A549 (cell line): ENCODE measurements at regions not wholly inside any gene's neighbourhood (a gene's known extent, or its start where the extent isn't known, plus 50 kb on each side); places are given as distances from the start of the nearest gene placed in this dataset.
A peak's percentile ranks its signal among the peaks of the same experiment; 100 is the strongest.

Experiments used
- ATAC-seq, 2 experiments: fragments of 200-7000 bp in 1 of 2; fragments of >200 bp in 1 of 2; cut with Nextera tagmentation in 1 of 2; cut with Tn5 transposase in 1 of 2; 3 replicates each; pipeline versions ENCODE4 v1.8.0 to v1.9.1; 2018 to 2020; ENCODE audit warnings: mild to moderate bottlenecking in 1 of 2, moderate library complexity in 1 of 2
- CTCF ChIA-PET: fragments of 300-600 bp; sonication (Branson Sonifier 250); formaldehyde crosslinking; extraction: SDS; loops from one replicate; lab custom pipeline; 2021; ENCODE audit warnings: antibody characterized with exemption, inconsistent platforms; lab: Yijun Ruan, JAX
- POLR2A ChIA-PET: fragments of 350-600 bp; formaldehyde crosslinking; extraction: SDS; loops from one replicate; lab custom pipeline; 2021; ENCODE audit warnings: antibody characterized with exemption, inconsistent platforms; lab: Yijun Ruan, JAX
- DNase-seq, 2 experiments: peaks; one replicate each; pipeline versions ENCODE4 v3.0.0 to v3.0.0-alpha.2; 2011 to 2016; ENCODE audit warnings: low read depth in 1 of 2, low spot score in 1 of 2
- FAIRE-seq: peaks from 2 replicates; lab custom pipeline; 2011; peaks lifted over from hg19 to GRCh38; lab: Jason Lieb, UNC
- H3K27ac ChIP-seq, 2 experiments: fragments of >200 bp; sonication (Bioruptor Twin); formaldehyde crosslinking; 3 replicates each; pipeline ENCODE4 v1.5.1; 2016 to 2017
- H3K4me1 ChIP-seq: fragments of >200 bp; sonication (Bioruptor Twin); formaldehyde crosslinking; 3 replicates; pipeline ENCODE4 v1.6.1; 2016
- H3K4me2 ChIP-seq: fragments of >200 bp; sonication (Bioruptor Twin); formaldehyde crosslinking; 3 replicates; pipeline ENCODE4 v1.6.1; 2016
- H3K4me3 ChIP-seq: fragments of >200 bp; sonication (Bioruptor Twin); formaldehyde crosslinking; 3 replicates; pipeline ENCODE4 v1.5.1; 2016
- H3K9me3 ChIP-seq: fragments of >200 bp; sonication (Bioruptor Twin); formaldehyde crosslinking; 3 replicates; pipeline ENCODE4 v1.6.1; 2016
- ATOH8 ChIP-seq: fragments of 250-450 bp; sonication (Bioruptor Pico); IDR thresholded peaks from 2 replicates; pipeline ENCODE4 v1.5.0; 2020; ENCODE audit warnings: low read depth, mild to moderate bottlenecking, moderate library complexity
- BCL3 ChIP-seq: fragments of >200 bp; sonication (Bioruptor Twin); formaldehyde crosslinking; IDR thresholded peaks from 3 replicates; pipeline ENCODE4 v1.6.1; 2016
- BHLHE40 ChIP-seq: IDR thresholded peaks from 2 replicates; pipeline ENCODE4 v1.6.1; 2012; ENCODE audit warnings: low read depth, low read length, inconsistent platforms
- CBX2 ChIP-seq: fragments of 200-600 bp; sonication (generic); IDR thresholded peaks from 2 replicates; pipeline ENCODE4 v1.6.1; 2016; ENCODE audit warnings: low read depth, mild to moderate bottlenecking, borderline replicate concordance
- CBX8 ChIP-seq: fragments of 200-600 bp; sonication (generic); IDR thresholded peaks from 2 replicates; pipeline ENCODE4 v1.6.1; 2016
- CEBPB ChIP-seq, 2 experiments: fragments of >200 bp in 1 of 2; sonication (Bioruptor Twin) in 1 of 2; formaldehyde crosslinking in 1 of 2; IDR thresholded peaks; 2 replicates each; pipeline ENCODE4 v1.6.1; 2012 to 2016
- CHD4 ChIP-seq: fragments of 200-600 bp; sonication (generic); IDR thresholded peaks from 2 replicates; pipeline ENCODE4 v1.6.1; 2016; ENCODE audit warnings: antibody characterized with exemption, mild to moderate bottlenecking, borderline replicate concordance
- E2F6 ChIP-seq: IDR thresholded peaks from 2 replicates; pipeline ENCODE4 v1.6.1; 2012; ENCODE audit warnings: low read depth, borderline replicate concordance
- EHMT2 ChIP-seq: fragments of 200-600 bp; sonication (generic); IDR thresholded peaks from 2 replicates; pipeline ENCODE4 v1.6.1; 2016; ENCODE audit warnings: antibody characterized with exemption, low read depth, mild to moderate bottlenecking, moderate library complexity
- ELK1 ChIP-seq: fragments of 150-350 bp; IDR thresholded peaks from 2 replicates; pipeline ENCODE4 v1.6.1; 2014; ENCODE audit warnings: low read depth, mild to moderate bottlenecking, low read length
- FOSL2 ChIP-seq, 2 experiments: fragments of 450-650 bp in 1 of 2; fragments of >200 bp in 1 of 2; sonication (Bioruptor Twin) in 1 of 2; formaldehyde crosslinking; IDR thresholded peaks; 2 replicates each; pipeline versions ENCODE4 v1.5.0 to v1.6.1; 2016 to 2020; ENCODE audit warnings: mild to moderate bottlenecking in 1 of 2, moderate library complexity in 1 of 2
- GATA3 ChIP-seq: IDR thresholded peaks from 2 replicates; pipeline ENCODE4 v1.6.1; 2012; ENCODE audit warnings: borderline replicate concordance
- HDAC2 ChIP-seq: fragments of 200-600 bp; sonication (generic); IDR thresholded peaks from 2 replicates; pipeline ENCODE4 v1.6.1; 2016
- HMGXB4 ChIP-seq: fragments of 250-450 bp; sonication (Bioruptor Pico); IDR thresholded peaks from 2 replicates; pipeline ENCODE4 v1.5.0; 2021; ENCODE audit warnings: mild to moderate bottlenecking, moderate library complexity, borderline replicate concordance
- MAFK ChIP-seq: fragments of 450-650 bp; IDR thresholded peaks from 2 replicates; pipeline ENCODE4 v1.6.1; 2014; ENCODE audit not compliant: partially characterized antibody
- MAX ChIP-seq: IDR thresholded peaks from 2 replicates; pipeline ENCODE4 v1.6.1; 2012
- MYC ChIP-seq: IDR thresholded peaks from 2 replicates; pipeline ENCODE4 v1.6.1; 2012; ENCODE audit warnings: mild to moderate bottlenecking, inconsistent platforms, low read length, improper control_type of control experiment, borderline replicate concordance
- NR3C1 ChIP-seq: fragments of >200 bp; sonication (Bioruptor Twin); formaldehyde crosslinking; IDR thresholded peaks from 3 replicates; pipeline ENCODE4 v1.6.1; 2017
- PHF8 ChIP-seq: fragments of 200-600 bp; sonication (generic); IDR thresholded peaks from 2 replicates; pipeline ENCODE4 v1.6.1; 2016; ENCODE audit warnings: low read depth, mild to moderate bottlenecking, antibody characterized with exemption, moderate library complexity, borderline replicate concordance
- POLR2A ChIP-seq: IDR thresholded peaks from 2 replicates; pipeline ENCODE4 v1.6.1; 2012; ENCODE audit warnings: mild to moderate bottlenecking, low read length
- RARB ChIP-seq: fragments of 250-450 bp; sonication (Bioruptor Pico); IDR thresholded peaks from 2 replicates; pipeline ENCODE4 v1.8.0; 2021; ENCODE audit warnings: mild to moderate bottlenecking, moderate library complexity
- RNF2 ChIP-seq: fragments of 200-600 bp; sonication (generic); IDR thresholded peaks from 2 replicates; pipeline ENCODE4 v1.6.1; 2016; ENCODE audit warnings: low read depth, mild to moderate bottlenecking, antibody characterized with exemption, moderate library complexity, borderline replicate concordance
- SMC3 ChIP-seq: fragments of >200 bp; sonication (Bioruptor Twin); formaldehyde crosslinking; IDR thresholded peaks from 3 replicates; pipeline ENCODE4 v1.6.1; 2018; ENCODE audit warnings: inconsistent platforms
- USF2 ChIP-seq: fragments of 450-650 bp; IDR thresholded peaks from 2 replicates; pipeline ENCODE4 v1.6.1; 2014; ENCODE audit warnings: antibody characterized with exemption
- ZC3H11A ChIP-seq: fragments of 450-650 bp; IDR thresholded peaks from 2 replicates; pipeline ENCODE4 v1.6.1; 2014; ENCODE audit warnings: antibody characterized with exemption, mild to moderate bottlenecking
- ZNF302 ChIP-seq: fragments of 250-450 bp; sonication (Bioruptor Pico); IDR thresholded peaks from 2 replicates; pipeline ENCODE4 v1.9.0; 2021; ENCODE audit warnings: inconsistent platforms, mild to moderate bottlenecking, moderate library complexity
- WGBS: methylation state at CpG from one replicate; pipeline ENCODE4 v1.1.6; 2017; ENCODE audit errors: missing lambda C conversion rate; 5-methylcytosine and 5-hydroxymethylcytosine counted together

- Histone ChIP-seq H3K4me1 (peaks cover 12% of the 10 kb centered on the region; the same call in 1 of the 3 replicates), H3K9me3 (no peaks in the 10 kb centered on the region), H3K27ac (no peak overlapping the region), H3K4me3 (no peak overlapping the region), H3K4me2 (no peak overlapping the region)
- FAIRE-seq (no peak), DNase-seq (no peak), ATAC-seq (no peak)
- 41% methylated on average over 1 of the region's 1 CpG for WGBS
- TF ChIP-seq RNF2 (no peak), CBX8 (no peak), MAFK (no peak), HDAC2 (no peak), RARB (no peak), CHD4 (no peak), ATOH8 (CRISPR knock-in tag) (no peak), POLR2A (no peak), NR3C1 (no peak), MYC (no peak), E2F6 (no peak), BCL3 (no peak), ZC3H11A (no peak), EHMT2 (no peak)
- CTCF ChIA-PET, result interaction anchor here (1.4 kb wide), 1 partner anchor 29 kb away, joined by 3 read pairs; no protein-coding TSS in a partner anchor
- POLR2A ChIA-PET, result no interaction called here
These were observed 69.1 kb upstream of the ARHGAP29 start for GRCh38 chr1:94306521-94306920.

GRCh38 chr1:94305704-94306103, 68.3 kb upstream of the ARHGAP29 start:
- Histone ChIP-seq H3K4me1 (peaks cover 14% of the 10 kb centered on the region; the same call in 1 of the 3 replicates), H3K27ac (no peak overlapping the region), H3K4me3 (no peak overlapping the region), H3K4me2 (no peak overlapping the region), H3K9me3 (no peaks in the 10 kb centered on the region)
- TF ChIP-seq CBX2 (no peak), ZNF302 (no peak), GATA3 (no peak), BHLHE40 (no peak)
- DNase-seq, result no peak
- WGBS, result 31% methylated on average over 1 of the region's 1 CpG
- ChIA-PET POLR2A (no interaction called here), CTCF (interaction anchor here (1.4 kb wide), 1 partner anchor 30 kb away, joined by 3 read pairs; no protein-coding TSS in a partner anchor)
- no peak for ATAC-seq
- no peak for FAIRE-seq

GRCh38 chr1:94304553-94304952, 67.2 kb upstream of the ARHGAP29 start:
- ChIA-PET CTCF (no interaction called here), POLR2A (no interaction called here)
- Histone ChIP-seq H3K4me1 (peaks cover 14% of the 10 kb centered on the region), H3K4me2 (peak overlapping the region; percentile 9; the same call in 1 of the 3 replicates), H3K27ac (peak overlapping the region in 1 of 2 experiments; percentile 40; a peak in 1 of 6 replicates), H3K9me3 (no peaks in the 10 kb centered on the region), H3K4me3 (no peak overlapping the region)
- FAIRE-seq (no peak), ATAC-seq (no peak), DNase-seq (no peak)
- TF ChIP-seq FOSL2 (IDR thresholded peaks at IDR 0.05) (no peak), FOSL2 (CRISPR knock-in tag; IDR thresholded peaks at IDR 0.05) (no peak), ATOH8 (CRISPR knock-in tag) (no peak), ELK1 (no peak), ZC3H11A (no peak), HMGXB4 (no peak), USF2 (no peak), CEBPB (IDR thresholded peaks at IDR 0.05) (no peak), EHMT2 (no peak), PHF8 (no peak), RARB (no peak), SMC3 (no peak), POLR2A (no peak), MAX (no peak)
- WGBS, result 79% methylated on average over 1 of the region's 1 CpG
